Calu3 (cell line): ENCODE measurements at regions not wholly inside any gene's neighbourhood (a gene's known extent, or its start where the extent isn't known, plus 50 kb on each side); places are given as distances from the start of the nearest gene placed in this dataset.

Experiments
- BruUV-seq: library from RNA; stranded (reverse); fragments of 400-500 nt; replicated peaks from 2 replicates; lab custom pipeline; 2021; lab: Mats Ljungman, UMichigan
- CTCF ChIA-PET: fragments of 300-600 bp; sonication (Branson Sonifier 250); formaldehyde crosslinking; loops from one replicate; lab custom pipeline; 2022; ENCODE audit warnings: antibody characterized with exemption; lab: Charles Lee
- DNase-seq: peaks from one replicate; pipeline ENCODE4 v3.0.0; 2022
- H3K27ac Mint-ChIP-seq: one replicate; pipeline ENCODE4 v1.8.0; 2022; ENCODE audit warnings: mixed read lengths; ENCODE audit not compliant: unreplicated experiment
- H3K27me3 Mint-ChIP-seq: one replicate; pipeline ENCODE4 v1.8.0; 2022; ENCODE audit warnings: mixed read lengths; ENCODE audit not compliant: unreplicated experiment
- H3K36me3 Mint-ChIP-seq: one replicate; pipeline ENCODE4 v1.8.0; 2022; ENCODE audit warnings: mild to moderate bottlenecking, moderate library complexity, mixed read lengths; ENCODE audit not compliant: insufficient read depth, unreplicated experiment
- H3K4me1 Mint-ChIP-seq: one replicate; pipeline ENCODE4 v1.8.0; 2022; ENCODE audit warnings: mild to moderate bottlenecking, low read depth, mixed read lengths; ENCODE audit not compliant: unreplicated experiment
- H3K4me3 Mint-ChIP-seq: one replicate; pipeline ENCODE4 v1.8.0; 2022; ENCODE audit warnings: mild to moderate bottlenecking, low read depth, moderate library complexity, mixed read lengths; ENCODE audit not compliant: unreplicated experiment
- H3K9me3 Mint-ChIP-seq: one replicate; pipeline ENCODE4 v1.8.0; 2022; ENCODE audit warnings: low read depth, mixed read lengths; ENCODE audit not compliant: unreplicated experiment
- CTCF ChIP-seq: fragments of 200-600 bp; IDR thresholded peaks from one replicate; pipeline ENCODE4 v1.8.0; 2022; ENCODE audit warnings: antibody characterized with exemption; ENCODE audit not compliant: unreplicated experiment
- intact Hi-C: fragments of 100-400 bp; cut with micrococcal nuclease; formaldehyde crosslinking; loops from one replicate; pipeline ENCODE4 v1.10.0; 2022; ENCODE audit not compliant: unreplicated experiment

DNA sequence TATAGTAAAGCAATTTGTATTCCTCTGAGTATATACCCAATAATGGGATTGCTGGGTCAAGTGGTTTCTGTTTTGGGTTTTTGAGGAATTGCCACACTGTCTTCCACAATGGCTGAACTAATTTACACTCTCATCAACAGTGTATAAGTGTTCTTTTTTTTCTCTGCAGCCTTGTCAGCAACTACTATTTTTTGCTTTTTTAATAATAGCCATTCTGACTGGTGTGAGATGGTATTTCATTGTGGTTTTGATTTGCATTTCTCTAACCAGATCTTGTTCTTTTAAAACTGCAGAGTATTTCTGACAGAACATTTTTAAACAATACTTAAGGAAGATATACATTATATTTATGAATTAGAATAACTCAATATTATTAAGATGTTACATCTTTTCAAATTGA is 1140.5 kb upstream of the CNTN5 start:
- no peak for DNase-seq
- H3K27ac Mint-ChIP-seq: no peak overlapping the region
- H3K27me3 Mint-ChIP-seq: no peaks in the 10 kb centered on the region
- intact Hi-C loops: no loop called here
- H3K4me3 Mint-ChIP-seq: no peak overlapping the region
- no peaks in the 10 kb centered on the region for H3K36me3 Mint-ChIP-seq
- H3K9me3 Mint-ChIP-seq: peaks cover 6% of the 10 kb centered on the region
- H3K4me1 Mint-ChIP-seq: no peaks in the 10 kb centered on the region
- no peak for TF ChIP-seq CTCF
- CTCF ChIA-PET: no interaction called here
- BruUV-seq: no TSS peak

- Mint-ChIP-seq H3K27me3 (no peaks in the 10 kb centered on the region), H3K4me1 (no peaks in the 10 kb centered on the region), H3K27ac (no peak overlapping the region), H3K4me3 (no peak overlapping the region), H3K36me3 (no peaks in the 10 kb centered on the region), H3K9me3 (peaks cover 6% of the 10 kb centered on the region)
- intact Hi-C loops: no loop called here
- DNase-seq: no peak
- no TSS peak for BruUV-seq
- no peak for TF ChIP-seq CTCF
- CTCF ChIA-PET: no interaction called here
These were observed 1137.7 kb upstream of the CNTN5 start for GRCh38 chr11:97883086-97883485.

DNA sequence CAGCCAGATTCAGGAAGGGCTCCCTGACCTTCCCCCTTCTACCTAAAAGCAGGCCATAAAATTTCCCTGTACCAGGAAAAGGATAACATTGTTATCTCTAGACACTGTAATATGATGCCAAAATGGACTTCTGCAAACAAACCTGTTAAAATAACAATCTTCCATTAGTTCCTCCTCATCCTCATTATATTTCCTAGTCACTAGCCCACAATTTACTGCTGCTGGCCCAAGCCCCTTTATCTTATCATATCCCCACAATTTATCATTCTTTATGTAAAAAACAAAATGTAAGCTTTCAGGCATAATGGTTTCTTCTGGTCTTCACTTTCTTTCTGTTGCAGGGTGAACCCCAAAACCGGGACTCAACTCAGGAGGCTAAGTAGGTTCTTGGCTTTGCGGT is 1132.1 kb upstream of the CNTN5 start:
- no TSS peak for BruUV-seq
- intact Hi-C loops: no loop called here

DNA sequence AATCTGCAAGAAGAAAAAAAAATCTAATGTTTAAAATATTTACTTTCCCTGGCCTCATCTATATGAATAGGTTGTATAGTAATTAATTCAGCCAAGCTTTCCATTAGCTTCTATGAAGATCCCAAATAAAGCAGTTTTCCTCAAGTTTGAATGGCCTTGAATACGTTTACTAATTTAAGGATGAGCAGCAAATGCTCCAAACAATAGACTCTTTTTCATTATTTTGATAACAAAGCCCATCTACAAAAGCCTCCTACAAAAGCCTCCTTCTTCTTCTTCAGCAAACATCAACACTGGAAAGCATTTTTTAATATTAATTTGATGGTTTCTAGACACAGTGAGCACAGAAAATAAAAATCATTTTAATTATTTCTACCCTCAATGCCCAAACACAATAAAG is 1130.3 kb upstream of the CNTN5 start:
- CTCF ChIA-PET: no interaction called here
- H3K36me3 Mint-ChIP-seq: no peaks in the 10 kb centered on the region
- no TSS peak for BruUV-seq
- no peaks in the 10 kb centered on the region for H3K27me3 Mint-ChIP-seq
- intact Hi-C loops: no loop called here
- no peaks in the 10 kb centered on the region for H3K4me1 Mint-ChIP-seq
- H3K4me3 Mint-ChIP-seq: no peak overlapping the region
- no peak for DNase-seq
- no peak overlapping the region for H3K27ac Mint-ChIP-seq
- H3K9me3 Mint-ChIP-seq: peaks cover 2% of the 10 kb centered on the region
- no peak for TF ChIP-seq CTCF

More for the DNA sequence above, 1132.1 kb upstream of the CNTN5 start:
- no peaks in the 10 kb centered on the region for H3K4me1 Mint-ChIP-seq
- no peaks in the 10 kb centered on the region for H3K36me3 Mint-ChIP-seq
- peaks cover 6% of the 10 kb centered on the region for H3K9me3 Mint-ChIP-seq
- DNase-seq: no peak
- CTCF ChIA-PET: no interaction called here
- TF ChIP-seq CTCF: no peak
- H3K4me3 Mint-ChIP-seq: no peak overlapping the region
- H3K27me3 Mint-ChIP-seq: no peaks in the 10 kb centered on the region
- H3K27ac Mint-ChIP-seq: no peak overlapping the region
